HG02943 (cell line): ENCODE measurements at regions not wholly inside any gene's neighbourhood (a gene's known extent, or its start where the extent isn't known, plus 50 kb on each side); places are given as distances from the start of the nearest gene placed in this dataset.

Experiments
- ATAC-seq: cut with Tn5 transposase; IDR thresholded peaks from one replicate; pipeline ENCODE4 v1.9.1; 2021; ENCODE audit warnings: mild to moderate bottlenecking, low read depth, moderate library complexity; ENCODE audit not compliant: unreplicated experiment

DNA sequence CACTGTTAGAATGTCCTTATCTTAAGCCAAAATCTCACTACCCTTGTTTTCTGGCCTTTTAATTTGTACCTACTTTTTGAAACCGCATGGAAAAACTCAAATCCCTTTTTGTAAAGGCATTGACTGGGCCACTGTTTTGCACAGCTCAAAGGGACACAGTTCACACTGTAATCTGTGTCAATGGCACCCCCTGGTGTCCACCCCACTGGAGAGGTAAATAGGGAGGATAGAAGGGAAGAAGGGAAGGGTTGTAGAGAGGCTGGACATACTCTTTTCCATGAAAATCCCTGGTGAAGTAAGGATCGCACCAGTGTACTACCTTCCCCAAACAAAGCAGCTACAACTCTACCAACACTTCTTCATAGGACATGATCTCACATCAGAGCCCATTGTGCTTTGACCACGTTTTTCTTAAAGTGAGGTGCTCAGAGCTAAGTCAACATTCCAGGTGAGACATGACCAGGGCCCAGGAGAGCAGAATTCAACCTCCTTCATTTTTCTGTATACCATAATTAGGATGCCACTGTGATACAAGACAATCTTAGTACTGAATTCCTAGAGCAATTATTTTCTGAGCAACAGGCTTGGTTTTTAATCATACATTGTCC lies 92.4 kb upstream of the RMDN2 start:
- ATAC-seq, result peak; percentile 68

DNA sequence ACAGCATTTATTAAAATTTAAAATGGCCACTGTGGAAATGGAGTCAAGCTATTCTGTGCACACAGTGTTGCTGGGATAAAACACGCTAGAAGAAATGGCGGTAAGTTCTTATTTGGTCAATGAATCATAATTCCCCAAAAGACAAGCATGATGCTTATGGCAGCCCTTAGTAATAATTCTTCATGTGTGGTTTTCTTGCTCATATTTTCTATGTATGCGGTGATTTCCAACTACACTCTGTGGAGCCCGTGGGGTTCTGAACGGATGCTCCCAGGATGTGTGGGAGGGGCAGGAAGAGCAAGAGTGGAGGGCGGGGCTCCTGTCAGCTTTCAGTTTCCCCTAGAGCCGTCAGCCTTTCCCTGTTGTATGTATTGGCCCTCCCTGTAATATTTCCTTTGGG lies 91.7 kb upstream of the RMDN2 start:
- no peak for ATAC-seq

DNA sequence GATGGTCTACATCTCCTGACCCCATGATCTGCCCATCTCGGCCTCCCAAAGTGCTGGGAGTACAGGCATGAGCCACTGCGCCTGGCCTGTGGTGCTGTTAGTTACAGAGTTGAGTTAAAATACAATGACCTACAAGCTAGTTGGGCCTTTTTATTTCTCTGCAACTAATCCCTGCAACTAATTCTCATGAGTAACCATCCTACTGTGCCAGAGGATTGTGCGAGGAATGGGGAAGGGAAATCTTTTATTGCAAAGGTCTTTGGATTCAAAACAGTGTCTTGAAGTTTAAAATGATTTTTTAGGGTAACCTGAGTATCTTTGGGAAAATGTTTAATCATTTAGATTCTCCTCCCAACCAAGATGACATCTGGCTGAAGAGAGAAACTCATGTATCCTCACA lies 88.8 kb upstream of the RMDN2 start:
- ATAC-seq, result no peak

DNA sequence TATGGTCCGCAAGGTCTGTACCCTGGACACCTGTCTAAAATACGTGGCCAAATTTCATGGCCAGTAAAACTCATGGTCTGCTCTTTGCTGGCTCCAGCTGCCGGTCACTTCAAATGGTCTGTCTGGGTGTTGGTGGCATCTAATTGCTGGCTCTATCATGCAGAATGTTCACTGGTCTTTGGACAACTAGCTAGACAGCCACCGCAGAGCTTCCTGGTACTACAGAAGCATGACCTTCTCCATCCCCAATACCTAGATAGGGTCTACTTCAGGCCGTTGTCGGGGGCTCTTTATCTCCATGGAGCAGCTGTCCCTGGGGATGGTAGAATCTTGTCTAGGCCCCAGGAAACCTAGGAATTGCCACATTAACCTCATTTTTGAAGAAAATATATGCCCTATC lies 88.4 kb upstream of the RMDN2 start:
- ATAC-seq, result no peak

DNA sequence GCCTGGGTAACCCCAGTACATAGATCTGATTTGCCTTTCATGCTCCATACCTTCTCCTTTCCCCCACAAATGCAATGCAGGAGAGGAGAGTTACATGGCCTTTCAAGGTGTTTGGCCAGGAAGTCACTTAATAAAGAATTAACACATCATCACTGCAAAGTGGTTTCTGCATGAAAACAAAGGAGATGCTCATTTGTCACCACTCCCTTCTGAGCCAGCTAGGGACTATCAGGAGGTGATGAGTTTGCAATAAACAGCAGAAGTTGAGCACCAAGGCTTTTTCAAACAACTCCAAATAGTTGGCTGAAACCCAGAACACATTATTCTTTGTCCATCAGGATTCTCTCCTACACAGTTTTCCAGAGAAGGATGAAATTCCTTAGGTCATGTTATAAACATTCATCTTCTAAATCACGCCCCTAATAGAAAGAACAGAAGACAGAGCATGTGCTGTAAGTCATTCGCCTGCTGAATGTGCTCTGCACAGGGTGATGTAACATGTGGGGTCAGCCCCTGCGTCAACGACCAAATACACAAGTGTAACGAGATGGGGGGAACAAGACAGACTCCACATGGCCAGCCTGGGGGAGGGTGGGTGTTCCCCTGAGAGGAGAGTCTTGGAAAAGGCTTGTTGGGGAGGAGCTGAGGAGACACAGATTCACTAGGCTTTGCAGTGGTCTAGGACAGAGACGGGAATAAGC lies 87.3 kb upstream of the RMDN2 start:
- ATAC-seq, result no peak

DNA sequence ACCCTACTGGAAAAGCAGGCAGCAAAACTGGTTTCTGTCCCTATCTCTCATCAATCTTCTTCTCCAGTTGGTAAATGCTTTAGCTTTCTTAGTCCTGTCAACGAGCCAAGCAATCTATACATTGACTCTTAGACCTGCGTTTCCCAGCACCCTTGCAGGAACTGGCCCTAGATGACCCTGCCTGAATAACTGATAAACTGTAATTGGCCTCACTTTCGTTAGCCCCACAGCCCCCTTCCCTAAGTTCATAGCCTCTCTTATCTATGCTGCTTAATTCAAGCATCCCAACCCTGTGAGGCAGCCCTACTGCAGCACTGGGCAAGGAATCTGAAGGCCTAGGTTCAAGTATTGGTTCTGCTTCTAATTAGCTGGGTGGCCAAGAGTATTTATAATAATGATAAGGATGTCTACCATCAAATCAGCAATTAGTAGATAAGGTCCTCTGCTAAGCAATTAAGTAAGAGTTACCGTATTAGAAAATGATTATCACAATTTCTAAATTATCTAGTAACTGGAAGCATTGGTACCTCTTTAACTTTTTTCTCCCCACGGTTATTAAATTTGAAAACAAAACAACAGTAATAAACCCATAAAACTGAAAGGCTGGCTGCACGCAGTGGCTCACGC lies 86.4 kb upstream of the RMDN2 start:
- ATAC-seq, result no peak

DNA sequence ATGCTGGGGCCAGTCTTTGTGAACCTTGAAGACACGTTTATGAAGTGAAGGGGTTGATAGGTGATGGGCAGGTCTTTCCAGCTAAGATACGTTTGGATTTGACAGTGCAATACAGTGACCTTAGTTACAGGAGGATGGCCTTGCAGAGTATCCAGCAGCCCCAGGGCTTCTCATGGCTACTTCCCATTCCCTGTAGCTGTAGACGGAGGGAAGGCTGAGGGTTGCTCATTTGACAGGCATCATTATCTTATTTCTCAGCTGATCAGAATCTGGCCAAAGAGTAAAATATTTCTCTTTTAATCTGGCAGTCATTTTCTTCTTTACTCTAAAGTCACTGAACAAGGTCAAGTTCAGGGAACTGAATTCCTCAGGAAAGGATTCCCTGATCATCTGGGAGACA lies 85.1 kb upstream of the RMDN2 start:
- ATAC-seq, result no peak

DNA sequence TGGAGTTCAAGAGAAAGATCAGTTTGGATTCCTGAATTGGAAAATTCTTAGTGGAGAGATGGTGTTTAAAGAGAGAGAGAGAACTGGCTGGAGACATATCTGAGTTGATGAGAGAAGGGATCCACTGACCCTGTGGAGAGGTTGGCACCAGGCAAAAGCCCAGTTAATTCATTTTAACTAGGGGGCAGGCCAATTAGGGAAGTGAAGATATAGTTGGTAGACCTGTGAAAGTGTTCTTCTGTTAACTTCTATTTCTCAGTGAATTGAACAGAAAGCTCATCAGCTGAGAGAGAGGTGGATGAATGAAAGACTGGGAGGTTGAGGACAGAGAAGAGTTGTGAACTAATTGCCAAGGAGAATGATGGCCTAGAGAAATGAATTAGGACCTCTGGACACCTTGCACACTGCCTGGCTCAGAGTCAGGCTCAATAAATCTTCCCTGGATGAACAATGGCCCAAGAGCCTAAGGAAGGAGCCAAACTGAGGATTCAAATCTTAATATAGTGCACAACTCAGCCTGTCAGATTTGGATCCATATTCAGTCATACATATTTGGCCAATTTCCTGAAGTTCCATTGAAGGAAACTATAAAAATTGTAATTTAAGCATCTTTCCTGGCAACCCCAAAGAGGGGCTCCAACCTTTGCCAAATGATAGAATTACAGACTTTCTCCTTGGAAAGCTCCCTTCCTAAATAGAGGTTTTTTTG lies 82.2 kb upstream of the RMDN2 start:
- ATAC-seq, result no peak

DNA sequence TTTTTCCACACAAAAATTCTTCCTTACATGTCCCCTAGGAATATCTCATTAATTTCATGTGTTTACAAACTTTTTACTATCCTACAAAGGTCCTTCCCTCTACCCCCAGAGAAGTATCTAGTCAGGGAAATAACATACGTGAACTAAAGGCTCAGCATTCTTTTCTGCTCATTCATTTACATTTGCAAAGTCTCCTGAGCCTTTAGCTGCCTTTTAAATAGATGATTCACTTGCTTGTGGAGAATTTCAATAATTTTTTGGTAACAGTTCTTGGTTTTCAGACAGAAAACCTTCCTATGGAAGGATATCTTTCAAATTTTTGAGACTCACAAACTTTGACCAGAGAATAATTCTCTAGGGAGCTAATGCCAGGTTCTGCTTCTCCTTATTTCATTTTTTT lies 81.5 kb upstream of the RMDN2 start:
- ATAC-seq, result no peak

DNA sequence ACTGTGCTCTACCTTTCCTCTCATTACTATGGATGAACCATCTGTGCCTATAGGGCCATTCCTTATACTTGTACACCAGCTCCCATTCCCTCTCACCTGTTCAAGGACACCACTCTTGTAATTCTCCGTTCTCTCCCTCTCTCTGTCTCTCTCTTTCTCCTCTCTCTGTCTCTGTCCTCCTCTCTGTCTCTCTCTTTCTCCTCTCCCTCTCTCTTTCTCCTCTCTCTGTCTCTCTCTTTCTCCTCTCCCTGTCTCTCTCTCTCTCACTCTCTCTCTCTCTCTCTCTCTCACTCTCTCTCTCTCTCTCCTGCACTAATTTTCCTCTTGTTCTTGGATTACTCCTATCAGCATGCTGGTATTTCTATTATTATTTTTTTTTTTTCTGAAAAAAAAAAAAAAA lies 78.9 kb upstream of the RMDN2 start:
- ATAC-seq, result no peak

DNA sequence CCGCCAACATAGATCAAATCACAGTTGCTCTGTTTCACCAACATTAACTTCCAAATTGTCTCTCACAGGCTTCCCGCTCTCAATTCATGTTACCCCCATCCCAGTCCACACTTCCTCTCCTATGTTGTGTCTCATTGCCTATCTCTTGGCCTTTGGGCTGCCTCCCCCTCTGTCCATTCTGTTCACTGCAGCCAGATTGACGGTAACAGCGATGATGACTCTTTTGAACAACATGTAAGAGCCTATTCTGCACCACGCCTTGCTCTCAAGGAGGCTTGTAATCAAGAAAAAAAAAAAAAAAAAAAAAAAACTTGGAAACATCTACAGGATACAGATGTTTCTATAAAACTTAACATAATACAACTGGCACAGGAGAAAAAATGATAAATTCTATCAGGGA lies 77.3 kb upstream of the RMDN2 start:
- no peak for ATAC-seq

DNA sequence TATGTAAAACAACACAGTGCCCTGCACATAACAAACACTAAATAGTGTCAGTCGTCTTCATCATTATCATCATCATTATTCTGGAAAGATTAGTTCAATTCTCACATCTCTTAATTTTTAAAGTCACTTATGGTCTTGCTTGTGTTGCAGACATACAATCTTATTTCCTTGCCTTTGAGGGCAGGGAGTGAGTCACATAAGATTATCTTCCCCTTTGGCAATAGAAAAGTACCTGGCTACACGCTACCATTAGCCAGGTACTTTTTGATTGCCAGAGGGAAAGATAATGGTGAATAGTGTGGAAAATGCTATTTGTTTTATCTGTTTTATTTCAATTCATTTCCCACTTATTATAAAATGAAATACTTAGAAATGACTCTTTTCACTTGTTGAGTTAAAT lies 76.6 kb upstream of the RMDN2 start:
- ATAC-seq, result no peak

DNA sequence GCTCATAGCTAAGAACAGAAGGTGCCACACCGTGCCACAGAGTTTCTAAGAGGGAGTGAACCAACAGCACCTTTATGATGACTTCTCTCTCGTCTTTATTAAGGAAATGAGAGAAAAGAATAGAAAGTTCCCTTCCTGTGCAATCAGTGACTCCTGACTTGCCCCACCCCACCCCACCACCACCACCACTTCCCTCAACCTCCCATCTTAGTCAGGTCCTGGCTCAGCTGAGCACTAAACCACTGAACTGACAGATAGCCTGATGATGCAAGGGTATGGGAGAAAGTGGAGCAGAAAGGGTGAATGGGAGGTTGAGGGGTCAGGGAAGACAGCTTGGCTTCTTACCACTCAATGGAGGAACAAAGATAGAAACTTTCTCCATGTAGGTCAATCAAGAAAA lies 75.2 kb upstream of the RMDN2 start:
- no peak for ATAC-seq

DNA sequence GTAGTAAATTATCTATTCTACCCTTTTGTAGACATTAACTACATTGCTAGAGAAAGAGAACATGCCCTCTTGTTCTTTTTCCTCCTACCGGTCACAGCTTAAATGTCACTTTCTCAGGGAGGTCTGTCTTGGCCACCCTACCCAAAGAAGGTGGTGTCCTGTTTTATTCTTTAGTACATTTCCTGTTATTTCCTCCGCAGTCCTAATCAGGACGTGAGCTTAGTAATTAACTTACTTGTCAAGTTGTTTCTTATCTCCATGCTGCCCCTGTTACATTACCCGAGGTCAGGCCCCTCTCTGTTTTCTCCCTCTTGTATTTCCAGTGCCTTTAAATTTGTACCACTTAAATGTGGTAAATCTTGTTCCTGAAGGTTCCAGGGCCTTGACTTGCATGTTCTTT lies 73.7 kb upstream of the RMDN2 start:
- ATAC-seq, result no peak

DNA sequence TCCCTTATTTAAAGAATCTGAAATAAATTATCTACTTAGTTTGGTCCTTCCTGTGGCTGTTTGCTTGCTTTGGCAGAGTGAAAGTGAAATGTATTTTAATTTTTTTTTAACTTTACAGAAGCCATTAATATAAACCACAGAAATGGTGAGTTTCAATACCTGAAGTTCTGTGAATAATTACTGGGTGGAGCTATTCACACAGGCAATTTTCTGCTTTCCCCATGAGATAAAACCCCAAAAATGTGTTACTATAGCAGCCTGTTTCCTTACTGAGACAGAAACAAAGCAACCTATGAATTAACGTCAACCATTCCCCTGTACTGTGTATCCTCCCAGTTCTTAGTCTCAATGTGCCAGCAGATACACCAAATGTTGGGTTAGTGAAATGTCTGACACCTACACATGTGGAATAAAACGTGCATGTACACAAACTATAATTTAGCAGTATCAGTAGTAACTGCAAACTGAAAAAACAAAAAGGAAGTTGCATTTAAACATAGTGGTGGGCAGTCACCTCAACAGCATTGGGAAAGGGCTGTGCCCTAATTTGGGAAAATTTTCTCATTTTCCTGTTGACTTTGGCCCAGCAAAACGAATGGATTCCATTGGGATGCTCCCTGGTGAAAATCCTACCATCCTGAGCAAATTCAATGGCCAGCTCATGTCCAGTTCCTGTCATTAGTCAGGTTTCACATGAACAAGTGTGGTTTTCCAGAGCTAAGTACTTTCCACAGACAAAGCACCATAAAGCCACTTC lies 73.1 kb upstream of the RMDN2 start:
- ATAC-seq, result no peak

DNA sequence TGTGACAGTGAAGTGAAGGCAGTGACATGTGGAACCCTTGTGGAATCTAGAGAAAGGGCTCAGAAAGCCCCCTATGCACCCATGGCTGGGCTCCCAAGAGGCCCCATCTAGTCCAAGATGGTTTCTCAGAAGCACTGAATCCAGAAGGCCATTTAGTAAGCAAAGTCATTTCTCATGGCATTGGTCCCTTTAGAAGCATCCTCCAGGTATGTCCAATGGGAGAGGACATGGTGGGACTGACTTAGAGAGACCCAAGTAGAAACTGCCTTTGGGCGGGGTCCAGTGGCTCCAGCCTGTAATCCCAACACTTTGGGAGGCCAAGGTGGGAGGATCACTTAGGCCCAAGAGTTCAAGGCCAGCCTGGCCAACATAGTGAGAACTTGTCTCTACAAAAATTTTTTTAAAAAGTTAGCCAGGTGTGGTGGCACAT lies 72.5 kb upstream of the RMDN2 start:
- no peak for ATAC-seq

DNA sequence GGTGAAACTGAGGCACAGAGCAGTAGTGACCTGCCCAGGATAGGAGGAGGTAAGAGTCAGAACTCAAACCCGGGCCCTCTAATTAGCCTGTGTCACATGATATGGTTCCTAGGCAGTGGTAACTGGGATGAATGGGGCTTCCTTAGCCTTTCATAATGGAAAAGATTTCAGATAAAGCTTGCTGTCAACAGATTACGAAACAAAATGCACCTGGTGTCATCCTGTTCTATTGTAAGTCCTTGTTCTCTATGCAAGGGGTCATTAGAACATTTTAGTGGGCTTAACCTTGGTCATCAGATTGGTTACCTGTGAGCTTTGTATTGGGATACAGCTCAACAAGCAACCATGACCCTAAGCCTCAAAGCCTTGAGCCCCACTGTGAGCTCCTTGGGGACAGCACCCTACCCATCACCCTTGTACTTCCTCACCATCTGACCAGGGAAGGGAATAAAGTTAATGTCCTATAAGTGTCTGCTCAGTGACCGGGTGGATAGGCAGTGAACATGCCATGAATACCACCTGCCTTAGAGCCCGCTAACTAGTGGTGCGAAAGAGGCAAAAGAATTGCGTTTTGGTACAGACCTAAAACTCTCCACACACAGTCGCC lies 70.3 kb upstream of the RMDN2 start:
- ATAC-seq, result no peak

DNA sequence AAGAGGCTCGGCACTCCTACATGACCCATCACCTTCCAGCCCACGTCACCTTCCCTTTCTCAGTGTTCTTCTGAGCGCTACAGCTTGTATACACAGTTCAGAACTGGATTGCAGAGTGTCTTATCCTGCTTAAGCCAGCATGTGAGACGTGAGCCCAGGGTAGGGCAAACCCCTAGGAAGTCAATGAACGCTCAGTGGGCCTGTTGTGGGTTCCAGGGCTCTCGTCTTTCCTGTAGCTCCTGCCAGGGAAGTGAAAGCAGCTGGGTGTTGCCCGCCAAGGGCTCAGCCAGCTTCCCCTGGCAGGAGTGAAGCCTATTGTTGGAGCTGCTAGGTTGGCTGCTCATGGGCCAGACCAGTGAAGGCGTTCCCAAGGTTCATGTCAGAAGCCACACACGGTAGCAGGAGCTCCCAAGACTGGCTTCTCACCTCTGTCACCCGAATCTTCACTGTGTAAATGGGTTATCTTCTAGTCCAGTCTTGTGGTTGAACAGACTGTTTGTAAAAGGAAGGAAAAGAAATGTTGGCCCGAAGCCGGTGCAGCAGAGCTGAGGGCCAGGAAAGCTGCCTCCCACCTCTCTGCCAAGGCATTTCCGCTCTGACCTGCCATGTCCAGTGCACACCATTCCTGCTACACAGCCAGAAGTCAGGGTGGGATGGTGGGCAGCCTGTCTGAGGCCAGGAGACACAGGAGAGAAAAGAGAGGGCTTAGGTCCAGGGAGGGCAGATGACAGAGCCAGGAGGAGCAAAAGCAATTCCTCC lies 69.6 kb upstream of the RMDN2 start:
- no peak for ATAC-seq

DNA sequence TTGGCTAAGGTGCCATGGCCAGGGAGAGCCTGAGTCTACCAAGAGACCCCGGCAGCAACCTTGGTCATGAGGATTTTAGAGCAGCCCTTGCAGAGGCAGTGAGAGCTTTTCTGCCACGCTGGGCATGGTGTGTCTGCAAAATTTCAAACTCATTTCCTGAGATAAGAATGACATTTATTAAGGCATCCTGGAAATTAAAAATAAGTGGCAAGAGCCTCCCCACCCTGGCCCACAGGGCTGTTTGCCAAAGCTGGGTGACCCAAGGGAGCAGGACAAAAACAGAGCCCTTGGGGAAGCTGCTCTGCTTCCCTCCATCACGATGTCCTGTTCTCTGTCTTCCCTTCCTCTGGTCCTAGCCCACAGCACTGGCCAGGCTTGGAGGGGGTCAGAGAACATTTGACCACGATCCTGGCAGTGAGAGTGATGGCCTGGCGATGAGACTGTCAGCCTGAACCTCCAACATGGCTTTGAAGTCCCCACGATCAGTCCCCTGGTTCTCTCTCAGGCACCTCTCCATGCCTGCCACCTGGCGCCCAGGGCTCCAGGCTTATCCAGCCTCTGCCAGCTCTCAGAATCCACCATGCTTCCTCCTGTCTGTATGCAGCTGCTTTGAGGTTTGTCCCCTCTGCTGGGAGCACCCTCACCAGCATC lies 68.9 kb upstream of the RMDN2 start:
- ATAC-seq, result no peak
